ENCODE measurements at regions not wholly inside any gene's neighbourhood (a gene's known extent, or its start where the extent isn't known, plus 50 kb on each side); places are given as distances from the start of the nearest gene placed in this dataset.
"Not testable (repeated sequence)": the region's sequence is repeated elsewhere in the genome, so short reads cannot be mapped to it uniquely, and the experiment has no call there.

- TF ChIP-seq, protein P1, sequence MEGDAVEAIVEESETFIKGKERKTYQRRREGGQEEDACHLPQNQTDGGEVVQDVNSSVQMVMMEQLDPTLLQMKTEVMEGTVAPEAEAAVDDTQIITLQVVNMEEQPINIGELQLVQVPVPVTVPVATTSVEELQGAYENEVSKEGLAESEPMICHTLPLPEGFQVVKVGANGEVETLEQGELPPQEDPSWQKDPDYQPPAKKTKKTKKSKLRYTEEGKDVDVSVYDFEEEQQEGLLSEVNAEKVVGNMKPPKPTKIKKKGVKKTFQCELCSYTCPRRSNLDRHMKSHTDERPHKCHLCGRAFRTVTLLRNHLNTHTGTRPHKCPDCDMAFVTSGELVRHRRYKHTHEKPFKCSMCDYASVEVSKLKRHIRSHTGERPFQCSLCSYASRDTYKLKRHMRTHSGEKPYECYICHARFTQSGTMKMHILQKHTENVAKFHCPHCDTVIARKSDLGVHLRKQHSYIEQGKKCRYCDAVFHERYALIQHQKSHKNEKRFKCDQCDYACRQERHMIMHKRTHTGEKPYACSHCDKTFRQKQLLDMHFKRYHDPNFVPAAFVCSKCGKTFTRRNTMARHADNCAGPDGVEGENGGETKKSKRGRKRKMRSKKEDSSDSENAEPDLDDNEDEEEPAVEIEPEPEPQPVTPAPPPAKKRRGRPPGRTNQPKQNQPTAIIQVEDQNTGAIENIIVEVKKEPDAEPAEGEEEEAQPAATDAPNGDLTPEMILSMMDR (IDR thresholded peaks at IDR 0.05) = not testable (repeated sequence)
- TF ChIP-seq POLR2A (IDR thresholded peaks at IDR 0.05) = not testable (repeated sequence)
Measured at GRCh38 chr7:68788529-68788928, 809.7 kb upstream of the AUTS2 start.
